ENCODE measurements at regions not wholly inside any gene's neighbourhood (a gene's known extent, or its start where the extent isn't known, plus 50 kb on each side); places are given as distances from the start of the nearest gene placed in this dataset.

DNA sequence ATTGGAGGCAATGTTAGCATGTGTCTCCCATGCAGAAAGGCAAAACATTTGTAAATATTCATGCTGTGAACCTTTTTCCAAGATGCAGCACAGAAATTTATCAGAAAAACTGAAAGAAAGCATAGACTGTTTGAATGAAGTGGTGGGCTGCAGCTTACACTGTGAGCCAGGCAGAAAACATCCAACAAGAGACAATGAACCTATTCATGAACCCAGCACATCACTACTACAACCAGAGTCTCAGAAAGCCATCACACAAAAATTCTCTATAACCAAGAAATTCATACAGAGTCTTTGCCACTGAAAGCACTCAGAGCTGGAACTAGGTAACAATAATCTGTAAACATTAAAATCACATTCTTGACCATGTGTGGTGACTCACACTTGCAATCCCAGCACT lies 448.9 kb downstream of the UQCRFS1 start:
- H3K4me3 ChIP-seq (ENCODE audit: insufficient read length, low read depth) = no peak overlapping the region
- H3K9me3 ChIP-seq (ENCODE audit: insufficient read depth, low read length) = peaks cover 25% of the 10 kb centered on the region
- H3K4me1 ChIP-seq (ENCODE audit: insufficient read depth, insufficient read length) = no peaks in the 10 kb centered on the region
- H3K9ac ChIP-seq (ENCODE audit: insufficient read length, low read depth) = no peak overlapping the region
- TF ChIP-seq YY1 (IDR thresholded peaks at IDR 0.05; ENCODE audit: insufficient read depth, insufficient read length) (no peak), ZNF274 (IDR thresholded peaks at IDR 0.05; ENCODE audit: low read depth, low read length) (no peak), SUZ12 (IDR thresholded peaks at IDR 0.05; ENCODE audit: extremely low read depth, insufficient read depth, insufficient read length) (no peak)
- no peaks in the 10 kb centered on the region for H3K27me3 ChIP-seq (ENCODE audit: insufficient read depth, insufficient read length)
- no peak for DNase-seq (ENCODE audit: low read depth, low spot score)
- no peaks in the 10 kb centered on the region for H3K36me3 ChIP-seq (ENCODE audit: insufficient read depth, insufficient read length, low read length)

DNA sequence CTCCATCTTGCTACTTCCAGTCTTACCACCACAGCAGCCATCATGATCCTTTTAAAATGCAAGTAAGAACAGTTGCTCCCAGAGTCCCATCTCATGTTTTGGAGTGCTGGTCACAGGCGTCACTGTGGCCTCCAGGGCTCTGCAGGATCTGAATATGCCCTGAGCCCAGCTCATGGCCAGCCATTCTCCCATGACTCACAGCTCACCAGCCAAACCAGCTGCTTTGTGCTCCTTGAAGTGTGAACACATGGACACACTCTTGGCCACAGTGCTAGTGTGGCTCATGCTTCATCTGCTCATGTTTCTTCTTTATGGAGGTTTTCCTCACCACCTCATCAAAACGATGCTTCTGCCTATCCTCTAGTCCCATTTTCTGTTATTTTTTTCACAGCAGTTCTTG lies 466.5 kb downstream of the UQCRFS1 start:
- DNase-seq (ENCODE audit: low read depth, low spot score) = no peak
- Histone ChIP-seq H3K4me3 (ENCODE audit: insufficient read length, low read depth) (no peak overlapping the region), H3K4me1 (ENCODE audit: insufficient read depth, insufficient read length) (no peaks in the 10 kb centered on the region), H3K9me3 (ENCODE audit: insufficient read depth, low read length) (peaks cover 19% of the 10 kb centered on the region; the same call in 1 of the 2 replicates), H3K36me3 (ENCODE audit: insufficient read depth, insufficient read length, low read length) (no peaks in the 10 kb centered on the region), H3K27me3 (ENCODE audit: insufficient read depth, insufficient read length) (no peaks in the 10 kb centered on the region), H3K9ac (ENCODE audit: insufficient read length, low read depth) (no peak overlapping the region)
- TF ChIP-seq SUZ12 (IDR thresholded peaks at IDR 0.05; ENCODE audit: extremely low read depth, insufficient read depth, insufficient read length) (no peak), ZNF274 (IDR thresholded peaks at IDR 0.05; ENCODE audit: low read depth, low read length) (no peak), YY1 (IDR thresholded peaks at IDR 0.05; ENCODE audit: insufficient read depth, insufficient read length) (no peak)

DNA sequence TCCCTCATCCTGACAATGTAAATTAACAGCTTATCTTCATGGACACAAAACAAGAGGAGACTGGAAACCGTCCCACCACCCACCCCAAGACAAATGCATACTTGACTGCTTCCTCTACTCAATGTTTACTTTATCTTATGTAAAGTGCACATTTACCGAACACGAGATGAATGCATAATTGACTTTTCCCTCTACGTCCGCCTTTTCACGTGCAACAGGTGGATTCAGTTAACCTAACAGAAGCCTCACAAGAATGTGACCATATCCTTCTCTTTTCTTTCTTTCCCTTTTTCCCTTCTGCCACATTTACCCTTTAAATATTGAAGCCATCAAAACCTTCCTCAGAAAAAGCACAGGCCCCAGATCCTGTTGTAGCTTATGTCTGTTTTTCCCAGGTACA lies 468.0 kb downstream of the UQCRFS1 start:
- Histone ChIP-seq H3K4me1 (ENCODE audit: insufficient read depth, insufficient read length) (no peaks in the 10 kb centered on the region), H3K9me3 (ENCODE audit: insufficient read depth, low read length) (peaks cover 15% of the 10 kb centered on the region; the same call in 1 of the 2 replicates), H3K27me3 (ENCODE audit: insufficient read depth, insufficient read length) (no peaks in the 10 kb centered on the region), H3K9ac (ENCODE audit: insufficient read length, low read depth) (no peak overlapping the region), H3K36me3 (ENCODE audit: insufficient read depth, insufficient read length, low read length) (no peaks in the 10 kb centered on the region), H3K4me3 (ENCODE audit: insufficient read length, low read depth) (no peak overlapping the region)
- DNase-seq (ENCODE audit: low read depth, low spot score) = no peak
- no peak for TF ChIP-seq YY1 (IDR thresholded peaks at IDR 0.05; ENCODE audit: insufficient read depth, insufficient read length)
- no peak for TF ChIP-seq SUZ12 (IDR thresholded peaks at IDR 0.05; ENCODE audit: extremely low read depth, insufficient read depth, insufficient read length)
- TF ChIP-seq ZNF274 (IDR thresholded peaks at IDR 0.05; ENCODE audit: low read depth, low read length) = no peak

DNA sequence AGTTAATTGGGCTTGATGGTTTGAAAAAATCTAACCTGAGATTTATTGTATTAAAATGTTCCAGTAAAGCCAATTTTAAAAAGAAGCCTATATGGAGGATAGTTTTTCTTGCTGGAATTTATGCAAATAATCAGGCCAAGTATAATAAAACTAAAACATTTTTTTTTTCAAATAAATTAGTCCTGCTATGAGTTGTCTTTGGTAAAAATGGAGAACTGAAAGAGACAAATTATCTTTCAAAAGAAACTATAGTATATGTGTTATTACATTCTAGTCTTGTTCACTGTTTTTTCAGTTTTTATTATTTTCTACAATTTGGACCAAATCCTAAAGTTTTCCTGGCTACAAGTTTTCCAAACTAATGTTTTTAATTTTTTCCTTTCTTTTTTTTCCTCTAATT lies 468.9 kb downstream of the UQCRFS1 start:
- Histone ChIP-seq H3K9me3 (ENCODE audit: insufficient read depth, low read length) (peaks cover 8% of the 10 kb centered on the region; the same call in 1 of the 2 replicates), H3K27me3 (ENCODE audit: insufficient read depth, insufficient read length) (no peaks in the 10 kb centered on the region), H3K4me3 (ENCODE audit: insufficient read length, low read depth) (no peak overlapping the region), H3K9ac (ENCODE audit: insufficient read length, low read depth) (no peak overlapping the region), H3K36me3 (ENCODE audit: insufficient read depth, insufficient read length, low read length) (no peaks in the 10 kb centered on the region), H3K4me1 (ENCODE audit: insufficient read depth, insufficient read length) (no peaks in the 10 kb centered on the region)
- no peak for TF ChIP-seq ZNF274 (IDR thresholded peaks at IDR 0.05; ENCODE audit: low read depth, low read length)
- no peak for TF ChIP-seq YY1 (IDR thresholded peaks at IDR 0.05; ENCODE audit: insufficient read depth, insufficient read length)
- no peak for TF ChIP-seq SUZ12 (IDR thresholded peaks at IDR 0.05; ENCODE audit: extremely low read depth, insufficient read depth, insufficient read length)
- no peak for DNase-seq (ENCODE audit: low read depth, low spot score)

- no peak for TF ChIP-seq SUZ12 (IDR thresholded peaks at IDR 0.05; ENCODE audit: extremely low read depth, insufficient read depth, insufficient read length)
- TF ChIP-seq ZNF274 (IDR thresholded peaks at IDR 0.05; ENCODE audit: low read depth, low read length) = no peak
- no peak for TF ChIP-seq YY1 (IDR thresholded peaks at IDR 0.05; ENCODE audit: insufficient read depth, insufficient read length)
- Histone ChIP-seq H3K4me3 (ENCODE audit: insufficient read length, low read depth) (no peak overlapping the region), H3K9ac (ENCODE audit: insufficient read length, low read depth) (peak overlapping the region; percentile 47), H3K9me3 (ENCODE audit: insufficient read depth, low read length) (0 out of 2 replicates have a peak, but pooled peaks cover 5% of the 10 kb centered on the region), H3K27me3 (ENCODE audit: insufficient read depth, insufficient read length) (no peaks in the 10 kb centered on the region), H3K4me1 (ENCODE audit: insufficient read depth, insufficient read length) (no peaks in the 10 kb centered on the region), H3K36me3 (ENCODE audit: insufficient read depth, insufficient read length, low read length) (no peaks in the 10 kb centered on the region)
- DNase-seq (ENCODE audit: low read depth, low spot score) = no peak
Observed at GRCh38 chr19:28737021-28737895, 475.7 kb downstream of the UQCRFS1 start.

GRCh38 chr19:28736528-28736927 lies 476.4 kb downstream of the UQCRFS1 start:
- H3K9ac ChIP-seq (ENCODE audit: insufficient read length, low read depth) = no peak overlapping the region
- DNase-seq (ENCODE audit: low read depth, low spot score) = no peak
- H3K4me3 ChIP-seq (ENCODE audit: insufficient read length, low read depth) = no peak overlapping the region
- H3K9me3 ChIP-seq (ENCODE audit: insufficient read depth, low read length) = 0 out of 2 replicates have a peak, but pooled peaks cover 5% of the 10 kb centered on the region
- no peaks in the 10 kb centered on the region for H3K4me1 ChIP-seq (ENCODE audit: insufficient read depth, insufficient read length)
- TF ChIP-seq YY1 (IDR thresholded peaks at IDR 0.05; ENCODE audit: insufficient read depth, insufficient read length) (no peak), ZNF274 (IDR thresholded peaks at IDR 0.05; ENCODE audit: low read depth, low read length) (no peak), SUZ12 (IDR thresholded peaks at IDR 0.05; ENCODE audit: extremely low read depth, insufficient read depth, insufficient read length) (no peak)
- no peaks in the 10 kb centered on the region for H3K27me3 ChIP-seq (ENCODE audit: insufficient read depth, insufficient read length)
- no peaks in the 10 kb centered on the region for H3K36me3 ChIP-seq (ENCODE audit: insufficient read depth, insufficient read length, low read length)

- no peak for DNase-seq (ENCODE audit: low read depth, low spot score)
- 0 out of 2 replicates have a peak, but pooled peaks cover 5% of the 10 kb centered on the region for H3K9me3 ChIP-seq (ENCODE audit: insufficient read depth, low read length)
- H3K4me1 ChIP-seq (ENCODE audit: insufficient read depth, insufficient read length) = no peaks in the 10 kb centered on the region
- H3K36me3 ChIP-seq (ENCODE audit: insufficient read depth, insufficient read length, low read length) = no peaks in the 10 kb centered on the region
- no peak overlapping the region for H3K9ac ChIP-seq (ENCODE audit: insufficient read length, low read depth)
- peaks cover 13% of the 10 kb centered on the region for H3K27me3 ChIP-seq (ENCODE audit: insufficient read depth, insufficient read length)
- TF ChIP-seq YY1 (IDR thresholded peaks at IDR 0.05; ENCODE audit: insufficient read depth, insufficient read length) = no peak
- no peak overlapping the region for H3K4me3 ChIP-seq (ENCODE audit: insufficient read length, low read depth)
Observed at GRCh38 chr19:28731577-28731976, 481.4 kb downstream of the UQCRFS1 start.

Measured in NT2/D1 (cell line).